AG04449 (cell line): ENCODE measurements at regions not wholly inside any gene's neighbourhood (a gene's known extent, or its start where the extent isn't known, plus 50 kb on each side); places are given as distances from the start of the nearest gene placed in this dataset.

Source experiments
- CTCF ChIA-PET: fragments of 350-600 bp; formaldehyde crosslinking; extraction: SDS; loops from one replicate; lab custom pipeline; 2021; ENCODE audit warnings: antibody characterized with exemption; lab: Yijun Ruan, JAX
- POLR2A ChIA-PET: fragments of 400-600, 350-600 bp; formaldehyde crosslinking; extraction: SDS; loops from one replicate; lab custom pipeline; 2020; ENCODE audit warnings: antibody characterized with exemption, inconsistent platforms; lab: Yijun Ruan, JAX
- DNase-seq: peaks from one replicate; pipeline ENCODE4 v3.0.0-alpha.2; 2010; ENCODE audit warnings: low read depth, low spot score
- H3K4me3 ChIP-seq: 2 replicates; pipeline ENCODE4 v1.5.1; 2011; ENCODE audit warnings: low read depth, mild to moderate bottlenecking, control low read depth, low read length
- TF ChIP-seq, protein P1 (sequence below): IDR thresholded peaks from one replicate; pipeline ENCODE4 v1.5.1; 2011; ENCODE audit warnings: mild to moderate bottlenecking, moderate library complexity, low read length, control low read depth, inconsistent platforms; ENCODE audit not compliant: insufficient read depth; ENCODE audit errors: missing control alignments

DNA sequence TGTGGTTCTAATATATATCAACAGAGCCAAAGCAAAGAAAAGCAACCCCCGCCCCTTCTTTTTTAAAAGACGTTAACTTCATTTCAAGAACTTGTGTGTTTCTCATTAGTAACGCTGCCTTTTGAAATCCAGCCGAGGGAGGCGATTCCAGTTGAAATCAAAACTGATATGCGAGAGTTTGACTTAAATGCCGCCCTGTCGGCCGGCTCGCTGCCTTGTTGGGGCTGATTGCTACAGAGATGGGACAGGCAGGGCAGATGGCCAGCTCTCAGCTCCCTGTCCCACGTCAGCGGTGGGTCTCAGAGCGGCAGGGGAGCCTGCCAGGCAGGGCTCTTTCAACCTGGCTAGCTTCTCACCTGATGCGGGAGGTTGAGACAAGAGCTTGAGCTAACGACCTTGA lies 51.9 kb upstream of the ALX4 start:
- TF ChIP-seq, protein P1, sequence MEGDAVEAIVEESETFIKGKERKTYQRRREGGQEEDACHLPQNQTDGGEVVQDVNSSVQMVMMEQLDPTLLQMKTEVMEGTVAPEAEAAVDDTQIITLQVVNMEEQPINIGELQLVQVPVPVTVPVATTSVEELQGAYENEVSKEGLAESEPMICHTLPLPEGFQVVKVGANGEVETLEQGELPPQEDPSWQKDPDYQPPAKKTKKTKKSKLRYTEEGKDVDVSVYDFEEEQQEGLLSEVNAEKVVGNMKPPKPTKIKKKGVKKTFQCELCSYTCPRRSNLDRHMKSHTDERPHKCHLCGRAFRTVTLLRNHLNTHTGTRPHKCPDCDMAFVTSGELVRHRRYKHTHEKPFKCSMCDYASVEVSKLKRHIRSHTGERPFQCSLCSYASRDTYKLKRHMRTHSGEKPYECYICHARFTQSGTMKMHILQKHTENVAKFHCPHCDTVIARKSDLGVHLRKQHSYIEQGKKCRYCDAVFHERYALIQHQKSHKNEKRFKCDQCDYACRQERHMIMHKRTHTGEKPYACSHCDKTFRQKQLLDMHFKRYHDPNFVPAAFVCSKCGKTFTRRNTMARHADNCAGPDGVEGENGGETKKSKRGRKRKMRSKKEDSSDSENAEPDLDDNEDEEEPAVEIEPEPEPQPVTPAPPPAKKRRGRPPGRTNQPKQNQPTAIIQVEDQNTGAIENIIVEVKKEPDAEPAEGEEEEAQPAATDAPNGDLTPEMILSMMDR: no peak
- CTCF ChIA-PET: no interaction called here
- POLR2A ChIA-PET: no interaction called here
- H3K4me3 ChIP-seq: no peak overlapping the region
- DNase-seq: no peak

DNA sequence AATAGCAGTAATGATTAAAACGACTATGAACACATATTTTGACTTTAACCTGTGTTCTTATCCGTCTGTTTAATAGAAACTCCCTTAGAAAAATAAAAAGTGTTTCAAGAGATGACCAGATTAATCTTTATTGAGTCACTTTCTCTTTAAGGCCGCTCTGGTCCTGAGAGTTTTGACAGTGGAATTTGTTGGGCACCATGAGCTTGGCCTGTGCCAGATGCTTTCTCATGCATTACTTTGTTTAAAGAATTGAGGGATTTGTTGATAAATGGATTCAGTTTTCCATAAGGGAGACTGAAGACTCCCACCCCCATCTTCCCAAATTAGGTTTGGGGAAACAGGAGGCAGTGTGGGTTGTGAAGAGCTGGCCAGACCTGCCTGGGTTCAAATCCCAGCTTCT lies 53.2 kb upstream of the ALX4 start:
- POLR2A ChIA-PET: no interaction called here
- TF ChIP-seq, protein P1: no peak

DNA sequence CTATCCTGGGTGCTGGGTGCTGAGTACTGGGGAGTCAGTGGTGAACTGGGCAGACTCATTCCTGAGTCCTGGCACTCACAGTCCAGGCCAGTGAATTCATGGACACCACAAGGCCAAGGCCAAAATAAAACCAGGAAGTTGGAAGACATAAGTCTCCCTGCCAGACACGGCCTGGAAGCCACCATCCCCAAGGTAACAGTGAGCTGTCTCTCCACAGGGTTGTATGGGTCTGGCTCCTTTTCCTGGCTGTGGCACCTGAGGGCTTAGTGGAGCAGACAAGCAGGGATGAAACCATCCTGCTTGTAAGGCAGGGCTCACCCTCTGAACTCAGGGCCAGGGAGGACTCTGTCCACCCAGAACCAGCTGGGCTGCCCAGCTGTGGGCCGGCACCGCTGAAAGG lies 54.7 kb upstream of the ALX4 start:
- ChIA-PET POLR2A (interaction anchor here (0.5 kb wide), 1 partner anchor 105 kb away, joined by 3 read pairs; no protein-coding TSS in a partner anchor), CTCF (no interaction called here)
- no peak overlapping the region for H3K4me3 ChIP-seq
- DNase-seq: no peak
- TF ChIP-seq, protein P1: no peak

More for the DNA sequence above, 53.2 kb upstream of the ALX4 start:
- CTCF ChIA-PET: no interaction called here
- no peak overlapping the region for H3K4me3 ChIP-seq
- DNase-seq: no peak

DNA sequence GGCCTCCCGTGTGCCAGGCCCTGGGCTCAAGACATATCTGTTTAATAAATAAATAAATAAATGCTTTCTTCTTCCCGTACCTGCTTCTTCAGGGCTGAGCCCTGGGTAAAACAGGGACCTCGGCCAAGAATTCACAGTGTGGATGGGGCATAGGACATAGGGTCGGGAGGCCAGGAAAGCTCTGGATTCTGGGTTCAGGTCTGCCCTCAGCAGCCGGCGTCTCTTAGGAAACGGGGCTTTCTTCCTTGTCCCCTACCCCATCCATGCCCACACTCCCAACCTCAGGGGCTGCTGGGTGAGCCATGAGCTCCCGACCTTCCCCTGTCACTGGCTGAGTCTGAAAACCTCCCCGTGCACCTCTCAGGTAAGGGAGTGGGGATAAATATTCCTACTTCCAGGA lies 55.7 kb upstream of the ALX4 start:
- H3K4me3 ChIP-seq: no peak overlapping the region

DNA sequence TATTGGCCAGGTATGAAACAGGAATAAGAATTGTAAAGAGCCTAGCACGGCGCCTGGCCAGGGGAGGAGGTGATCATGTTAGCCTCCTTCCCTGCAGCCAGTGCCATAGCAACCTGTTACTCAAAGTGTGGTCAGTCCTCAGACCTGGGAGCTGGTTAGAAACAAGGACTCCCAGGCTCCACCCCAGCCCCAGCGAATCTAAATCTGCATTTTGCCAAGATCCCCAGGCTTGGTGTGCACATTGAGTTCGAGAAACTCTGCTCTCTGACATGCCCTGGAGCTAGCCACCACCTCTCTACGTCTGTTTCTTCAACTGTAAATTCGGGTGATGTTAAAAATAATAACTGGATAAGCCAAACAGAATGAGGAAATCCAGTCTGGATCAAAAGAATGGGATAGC lies 56.1 kb upstream of the ALX4 start:
- CTCF ChIA-PET: no interaction called here
- TF ChIP-seq, protein P1: no peak
- DNase-seq: no peak
- no peak overlapping the region for H3K4me3 ChIP-seq
- POLR2A ChIA-PET: no interaction called here

More for the DNA sequence above, 55.7 kb upstream of the ALX4 start:
- DNase-seq: no peak
- POLR2A ChIA-PET: no interaction called here
- TF ChIP-seq, protein P1: no peak
- CTCF ChIA-PET: no interaction called here

DNA sequence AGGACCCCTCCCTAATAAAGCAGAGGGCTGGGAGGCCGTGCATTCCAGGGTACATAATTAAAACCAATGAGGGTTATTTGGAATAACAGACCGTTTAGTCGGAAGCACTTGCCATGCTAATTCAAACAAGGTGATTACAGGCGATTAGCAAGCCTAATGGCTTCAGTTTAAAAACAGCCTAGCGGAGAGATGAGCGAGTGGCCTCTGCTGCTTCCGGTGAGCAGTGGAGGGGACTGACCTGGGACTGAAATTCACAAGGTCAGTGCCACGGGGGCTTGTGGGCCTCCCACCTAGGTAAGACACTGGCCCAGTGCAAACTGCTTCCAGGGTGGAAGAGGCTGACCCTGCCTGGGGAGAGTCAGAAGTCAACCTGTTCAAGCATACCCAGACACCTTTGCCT lies 56.8 kb upstream of the ALX4 start:
- H3K4me3 ChIP-seq: no peak overlapping the region
- no peak for DNase-seq
- TF ChIP-seq, protein P1: no peak
- POLR2A ChIA-PET: no interaction called here
- CTCF ChIA-PET: no interaction called here
